ENCODE measurements at regions not wholly inside any gene's neighbourhood (a gene's known extent, or its start where the extent isn't known, plus 50 kb on each side); places are given as distances from the start of the nearest gene placed in this dataset.

- no peak for TF ChIP-seq CTCF (IDR thresholded peaks at IDR 0.05; ENCODE audit: insufficient read depth, low read length, missing control alignments)
- DNase-seq (ENCODE audit: low read depth, low spot score): no peak
- H3K4me3 ChIP-seq (ENCODE audit: low read depth, low read length): no peak overlapping the region
- POLR2A ChIA-PET: no interaction called here
- CTCF ChIA-PET: no interaction called here
Observed at GRCh38 chr6:98650941-98651340, 183.4 kb upstream of the POU3F2 start.

GRCh38 chr6:98653179-98653578, 181.2 kb upstream of the POU3F2 start:
- ChIA-PET CTCF (no interaction called here), POLR2A (no interaction called here)
- no peak for TF ChIP-seq CTCF (IDR thresholded peaks at IDR 0.05; ENCODE audit: insufficient read depth, low read length, missing control alignments)
- no peak overlapping the region for H3K4me3 ChIP-seq (ENCODE audit: low read depth, low read length)
- DNase-seq (ENCODE audit: low read depth, low spot score): no peak

DNA sequence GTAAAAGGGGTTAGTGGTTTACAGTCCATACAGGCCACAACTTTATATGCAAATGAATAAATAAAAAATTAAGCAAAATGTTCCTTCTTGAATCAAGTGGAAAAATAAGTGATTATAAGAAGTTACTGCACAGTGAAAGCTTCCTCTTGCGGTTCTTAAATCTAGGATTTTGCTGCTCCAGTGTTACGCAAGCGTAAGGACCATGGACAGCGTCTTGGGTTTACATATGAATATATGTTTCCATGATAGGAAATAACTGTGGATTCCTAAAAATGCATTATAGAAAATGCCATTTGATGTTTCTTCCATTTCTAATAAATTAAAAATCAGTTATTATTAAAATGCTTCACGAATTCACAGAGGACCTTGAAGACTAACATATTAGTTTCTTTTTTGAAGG, 176.6 kb upstream of the POU3F2 start:
- CTCF ChIA-PET: no interaction called here
- POLR2A ChIA-PET: no interaction called here
- TF ChIP-seq CTCF (IDR thresholded peaks at IDR 0.05; ENCODE audit: insufficient read depth, low read length, missing control alignments): no peak
- no peak for DNase-seq (ENCODE audit: low read depth, low spot score)
- H3K4me3 ChIP-seq (ENCODE audit: low read depth, low read length): no peak overlapping the region

GRCh38 chr6:98669371-98669770, 165.0 kb upstream of the POU3F2 start:
- DNase-seq (ENCODE audit: low read depth, low spot score): no peak
- TF ChIP-seq CTCF (IDR thresholded peaks at IDR 0.05; ENCODE audit: insufficient read depth, low read length, missing control alignments): no peak
- no peak overlapping the region for H3K4me3 ChIP-seq (ENCODE audit: low read depth, low read length)
- CTCF ChIA-PET: no interaction called here
- POLR2A ChIA-PET: no interaction called here

DNA sequence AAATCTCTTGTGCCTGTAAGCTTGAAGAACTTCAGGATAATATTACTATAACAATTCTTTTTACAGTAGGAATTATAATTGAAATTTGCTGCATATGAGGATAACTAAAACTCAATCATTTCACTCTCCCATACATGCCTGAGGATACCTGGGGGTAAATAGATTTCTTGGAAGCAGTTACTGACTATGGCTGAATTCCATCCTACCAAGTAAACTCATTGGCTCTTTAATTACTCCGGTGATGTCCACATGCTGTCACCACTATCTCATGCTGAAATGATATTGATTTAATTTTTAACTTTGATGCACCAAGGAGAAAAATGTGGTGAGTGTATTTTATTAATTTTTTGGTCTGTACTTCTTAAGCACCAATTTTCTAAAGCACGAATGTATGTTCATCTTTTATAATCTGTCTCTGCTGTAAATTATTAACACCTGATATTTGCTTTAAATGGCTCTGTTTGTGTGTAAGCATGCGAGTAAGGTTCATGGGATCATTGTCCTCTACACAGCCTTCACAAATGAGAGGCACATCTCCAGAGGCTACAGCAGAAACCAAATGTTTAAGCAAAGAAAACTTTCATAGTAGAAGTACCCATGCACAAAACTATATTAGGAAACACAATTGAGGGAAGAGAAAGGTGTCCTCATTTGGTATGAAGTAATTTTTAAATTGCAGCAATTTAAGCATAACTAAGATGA, 164.2 kb upstream of the POU3F2 start:
- TF ChIP-seq CTCF (IDR thresholded peaks at IDR 0.05; ENCODE audit: insufficient read depth, low read length, missing control alignments): no peak
- ChIA-PET POLR2A (no interaction called here), CTCF (no interaction called here)
- DNase-seq (ENCODE audit: low read depth, low spot score): no peak
- H3K4me3 ChIP-seq (ENCODE audit: low read depth, low read length): no peak overlapping the region

- no peak for TF ChIP-seq CTCF (IDR thresholded peaks at IDR 0.05; ENCODE audit: insufficient read depth, low read length, missing control alignments)
- POLR2A ChIA-PET: no interaction called here
- no peak overlapping the region for H3K4me3 ChIP-seq (ENCODE audit: low read depth, low read length)
- no peak for DNase-seq (ENCODE audit: low read depth, low spot score)
- CTCF ChIA-PET: no interaction called here
Observed at GRCh38 chr6:98672681-98673475, 161.5 kb upstream of the POU3F2 start.
